ENCODE measurements at regions not wholly inside any gene's neighbourhood (a gene's known extent, or its start where the extent isn't known, plus 50 kb on each side); places are given as distances from the start of the nearest gene placed in this dataset.

DNA sequence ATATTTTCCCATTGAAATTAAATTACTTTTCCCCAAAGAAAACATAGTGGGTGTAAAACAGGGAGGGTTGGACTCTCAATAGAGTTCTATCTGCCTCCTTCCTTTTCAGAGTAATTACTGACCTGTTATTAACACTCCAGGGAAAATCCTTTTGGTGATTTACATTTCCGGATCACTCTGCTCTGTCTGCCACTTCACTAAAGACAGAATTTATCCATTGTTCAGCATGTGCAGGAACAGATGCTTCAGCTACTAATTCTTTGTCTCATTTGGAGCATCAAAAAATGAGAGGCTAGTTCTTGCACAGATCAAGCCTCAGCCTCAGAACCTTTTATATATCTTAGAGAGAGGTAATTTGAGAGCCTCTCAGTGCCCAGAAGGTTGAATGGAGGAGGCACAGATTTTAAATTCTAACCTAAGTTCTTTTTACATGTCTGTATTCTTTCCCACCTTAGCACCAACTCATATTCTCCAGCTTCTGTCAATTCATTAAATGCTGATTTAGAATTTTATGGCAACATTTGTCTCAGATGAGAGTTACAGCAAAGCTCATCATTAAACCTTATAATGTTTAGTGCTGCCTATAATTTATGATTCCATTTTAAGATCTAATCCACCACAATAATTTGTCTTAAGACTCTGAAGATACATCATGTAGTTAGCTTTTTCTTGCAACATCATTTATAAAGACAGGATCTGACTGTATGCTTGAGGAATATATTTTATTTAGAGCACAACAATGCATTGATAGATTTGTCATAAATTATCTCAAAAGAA is 1494.4 kb downstream of the STIM2 start:
- DNase-seq, result no peak

DNA sequence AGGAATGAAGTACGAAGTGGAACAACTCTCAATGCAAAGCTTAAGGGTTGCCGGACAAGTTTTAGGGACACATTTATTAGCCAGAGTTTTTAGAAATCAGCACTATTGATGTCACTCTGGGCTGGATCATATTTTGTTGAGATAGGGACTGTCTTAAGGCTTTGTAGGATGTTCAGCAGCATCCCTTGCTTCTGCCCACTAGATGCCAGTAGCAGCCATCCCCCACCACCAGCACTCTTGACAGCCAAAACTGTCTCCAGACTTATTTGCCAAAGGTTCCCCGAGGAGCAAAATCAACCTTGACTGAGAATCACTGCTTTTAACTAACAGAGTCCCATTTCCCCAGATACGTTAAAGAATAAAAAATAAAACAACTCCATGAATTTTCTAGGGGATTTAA is 1497.3 kb downstream of the STIM2 start:
- no peak for DNase-seq

DNA sequence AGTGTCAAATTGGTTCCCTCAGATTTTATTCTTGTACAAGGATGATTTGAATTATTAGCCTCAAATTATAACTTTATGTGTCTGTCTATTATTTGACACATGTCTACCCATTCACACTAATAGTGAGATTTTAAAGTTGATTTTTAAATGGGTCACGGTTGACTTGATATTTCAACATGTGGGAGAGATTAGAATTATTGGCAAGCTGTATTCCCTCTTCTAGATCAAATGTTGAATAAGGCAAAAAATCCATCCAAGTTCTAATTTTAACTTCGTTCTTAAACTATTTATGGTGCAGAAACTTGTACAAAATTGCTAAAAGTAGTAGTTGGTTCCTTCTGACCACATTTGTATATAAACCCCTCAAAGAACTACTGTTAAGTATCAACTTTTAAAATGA is 1498.0 kb downstream of the STIM2 start:
- no peak for DNase-seq

DNA sequence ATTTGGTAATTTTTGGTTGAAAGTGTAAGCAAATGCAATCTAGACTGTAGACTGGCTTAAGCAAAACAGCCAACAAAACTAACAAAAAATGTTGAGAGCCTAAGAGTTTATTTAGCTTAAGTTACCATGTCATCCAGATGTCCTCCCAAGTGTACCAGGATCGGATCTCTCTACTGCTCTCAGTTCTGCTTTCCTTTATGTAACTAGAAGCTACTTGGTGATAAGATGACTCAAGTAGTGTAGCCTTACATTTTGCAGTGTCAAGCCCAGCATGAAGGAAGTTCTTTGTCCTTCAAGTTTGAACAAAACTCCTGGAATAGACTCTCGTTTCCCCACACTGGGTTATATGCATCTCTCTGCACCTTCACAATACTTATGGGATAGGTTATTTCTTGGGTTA is 1500.0 kb downstream of the STIM2 start:
- no peak for DNase-seq

DNA sequence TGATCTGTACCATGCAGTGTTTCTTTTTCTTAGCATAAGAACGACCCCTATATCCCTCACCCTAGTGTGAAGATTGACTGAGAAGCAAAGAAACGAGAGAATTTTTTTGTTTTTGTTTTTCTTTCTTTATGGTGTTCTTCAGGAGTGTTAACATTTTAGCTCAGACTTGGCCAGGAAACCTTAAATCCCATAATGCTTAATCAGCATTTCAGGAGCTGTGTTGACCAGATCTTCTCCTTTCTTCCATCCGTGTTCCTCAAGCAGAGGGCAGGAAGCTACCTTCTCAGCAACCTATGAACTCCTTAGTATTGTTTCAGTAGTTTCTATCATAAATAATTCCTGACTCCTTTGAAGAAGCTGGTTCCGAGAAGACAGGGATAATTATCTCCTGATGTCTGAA is 1501.5 kb downstream of the STIM2 start:
- DNase-seq, result no peak

DNA sequence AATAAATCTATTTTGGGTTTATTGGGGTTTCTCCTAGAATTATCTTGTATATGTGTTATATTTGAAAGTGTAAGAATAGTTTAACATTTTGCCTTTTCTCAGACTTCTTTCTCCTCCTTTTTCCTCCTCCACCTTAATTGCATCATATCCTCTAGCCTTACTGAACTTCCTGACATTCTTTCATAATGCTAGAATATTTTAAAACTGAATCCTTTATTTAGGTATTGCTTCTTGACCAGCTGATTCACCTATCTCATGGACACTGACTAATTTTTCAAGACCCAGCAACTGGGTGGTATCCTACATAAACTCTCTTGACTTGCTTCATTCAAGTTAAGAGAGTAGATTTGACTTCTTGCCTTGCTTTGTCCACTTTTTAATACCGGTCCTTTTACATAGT is 1508.9 kb downstream of the STIM2 start:
- DNase-seq, result no peak

DNA sequence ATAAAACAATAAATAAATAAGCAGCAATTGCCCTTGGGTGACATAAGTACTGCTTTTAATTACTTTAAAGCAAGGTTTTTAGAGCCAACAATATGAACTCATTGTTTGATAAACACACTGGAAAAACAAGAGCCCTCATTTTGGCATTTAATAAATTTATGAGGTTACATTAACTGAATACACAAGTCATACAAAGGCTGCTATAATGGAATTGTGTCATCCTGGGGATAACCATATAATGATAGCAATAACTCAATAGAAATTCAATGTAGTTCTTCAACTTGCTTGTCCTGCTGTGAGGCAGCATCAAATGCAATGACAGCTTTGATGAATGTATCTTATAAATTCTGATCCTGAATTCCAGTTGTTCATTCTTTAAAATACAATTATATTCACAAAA is 1512.5 kb downstream of the STIM2 start:
- no peak for DNase-seq

DNA sequence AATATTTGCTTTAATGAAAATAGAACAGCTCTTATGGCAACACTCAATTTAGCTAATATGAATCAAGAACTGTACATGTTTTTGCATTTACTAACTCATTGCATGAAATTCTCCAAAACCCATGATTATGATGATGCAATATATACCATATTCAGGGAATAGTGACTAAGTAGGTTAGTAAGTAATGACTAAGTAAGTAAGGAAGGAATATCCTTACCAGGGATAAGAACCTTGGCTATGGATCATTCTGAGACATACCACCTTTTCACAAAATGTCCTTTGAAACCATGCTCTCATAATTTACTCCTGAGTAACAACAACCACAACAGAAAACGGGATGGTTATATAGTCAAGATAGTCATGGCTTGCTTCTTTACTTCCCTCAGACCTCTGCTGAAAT is 1513.0 kb downstream of the STIM2 start:
- no peak for DNase-seq

DNA sequence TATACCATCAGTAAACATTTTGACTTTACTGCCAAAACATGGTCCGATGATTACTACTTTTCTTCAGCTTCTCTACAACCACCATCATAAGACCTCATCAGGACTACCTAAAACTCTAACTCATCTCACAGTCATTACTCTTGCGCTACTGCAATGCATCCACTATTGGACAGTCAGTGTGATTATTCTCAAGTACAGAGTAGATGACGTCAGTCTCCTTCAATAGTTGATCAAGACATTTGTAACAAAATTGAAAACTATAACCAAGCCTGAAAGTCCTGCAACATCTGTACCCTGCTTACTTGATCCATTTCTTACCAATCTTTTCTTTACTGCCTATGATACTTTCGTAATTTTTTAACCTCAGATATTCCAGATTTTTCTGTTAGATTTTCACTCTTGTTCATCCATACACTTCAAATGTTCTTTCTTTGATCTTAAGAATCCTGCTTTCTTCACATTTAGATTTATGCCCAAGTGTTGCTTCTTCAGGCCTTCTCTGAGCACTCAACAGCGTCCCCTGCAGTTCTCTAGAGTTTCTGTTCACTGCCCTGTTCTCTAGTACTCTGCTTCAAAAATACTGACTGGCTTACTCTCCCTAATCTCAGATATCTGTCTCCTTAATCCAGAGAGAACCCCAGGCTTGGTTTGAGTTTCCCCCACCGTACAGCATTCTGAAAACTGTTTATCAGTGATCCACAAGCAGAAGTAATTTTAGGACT is 1517.6 kb downstream of the STIM2 start:
- DNase-seq, result no peak

DNA sequence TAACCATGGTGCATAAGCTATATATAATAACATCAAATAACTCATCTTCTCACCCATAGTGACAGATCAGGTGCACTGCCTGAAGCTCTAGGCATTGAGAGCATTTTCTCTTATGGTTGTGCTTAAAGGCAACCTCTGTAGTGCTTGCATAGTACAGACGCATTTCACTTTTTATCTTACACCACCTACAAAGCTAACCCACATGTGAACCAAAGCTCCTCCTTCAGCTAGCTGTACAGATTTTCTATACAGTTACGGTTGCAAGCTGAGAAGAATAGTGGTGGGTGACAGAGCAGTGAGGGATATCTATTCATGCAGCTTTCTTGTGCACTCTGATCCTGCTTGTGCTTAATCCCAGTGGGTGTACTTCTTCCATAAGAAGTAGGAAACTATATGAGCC is 1525.2 kb downstream of the STIM2 start:
- DNase-seq, result no peak

DNA sequence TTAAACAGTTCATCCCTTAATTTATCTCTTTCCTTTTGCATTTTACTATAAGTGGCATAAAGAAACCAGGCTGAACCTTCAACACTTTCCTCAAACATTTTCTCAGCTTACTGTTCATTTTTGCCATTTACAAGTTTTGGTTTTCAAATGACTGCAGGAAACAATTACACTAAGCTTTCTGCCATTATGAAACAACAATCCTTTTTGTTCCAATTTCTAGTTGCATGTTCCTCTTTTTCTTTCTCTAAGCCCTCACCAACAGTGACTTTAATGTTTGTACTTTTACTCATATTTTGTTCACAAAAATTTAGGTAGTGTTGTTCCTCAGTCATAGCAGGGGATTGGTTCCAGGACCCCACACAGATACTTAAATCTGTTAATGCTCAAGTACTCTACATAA is 1526.1 kb downstream of the STIM2 start:
- DNase-seq, result no peak

DNA sequence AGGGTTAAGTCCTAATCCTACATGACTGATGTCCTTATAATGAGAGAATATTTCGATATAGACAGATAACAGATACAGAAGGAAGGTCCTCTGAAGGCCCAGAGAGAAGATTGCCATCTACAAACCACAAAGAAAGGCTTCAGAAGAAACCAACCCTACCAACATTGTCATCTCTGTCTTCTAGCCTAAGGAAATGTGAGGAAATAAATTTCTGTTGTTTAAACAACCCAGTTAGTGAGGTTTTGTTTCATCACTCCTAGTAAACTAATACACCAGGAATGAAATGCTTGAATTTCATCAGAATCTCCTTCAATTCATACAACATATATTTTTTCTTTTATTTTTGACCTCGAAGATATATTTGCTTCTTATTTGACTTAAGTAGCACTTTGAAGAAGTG is 1527.8 kb downstream of the STIM2 start:
- no peak for DNase-seq

DNA sequence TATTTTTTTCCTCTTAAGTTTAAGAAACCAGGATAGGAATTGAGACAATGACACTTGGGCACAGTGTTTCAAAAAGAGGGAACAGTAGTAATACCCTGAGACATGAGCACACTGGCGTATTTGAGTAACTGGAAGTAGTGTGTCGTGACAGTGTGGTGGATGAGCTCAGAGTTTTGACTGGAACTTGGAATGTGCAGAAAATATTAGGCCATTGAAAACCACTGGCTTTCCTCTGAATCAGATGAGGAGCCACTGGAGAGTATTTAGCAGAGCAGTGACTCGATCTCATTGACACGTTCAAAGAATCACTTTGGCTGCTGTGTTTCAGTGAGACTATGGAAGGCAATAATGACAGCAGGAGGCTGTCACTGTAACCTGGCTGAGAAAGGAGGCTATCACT is 1531.2 kb downstream of the STIM2 start:
- DNase-seq, result no peak

DNA sequence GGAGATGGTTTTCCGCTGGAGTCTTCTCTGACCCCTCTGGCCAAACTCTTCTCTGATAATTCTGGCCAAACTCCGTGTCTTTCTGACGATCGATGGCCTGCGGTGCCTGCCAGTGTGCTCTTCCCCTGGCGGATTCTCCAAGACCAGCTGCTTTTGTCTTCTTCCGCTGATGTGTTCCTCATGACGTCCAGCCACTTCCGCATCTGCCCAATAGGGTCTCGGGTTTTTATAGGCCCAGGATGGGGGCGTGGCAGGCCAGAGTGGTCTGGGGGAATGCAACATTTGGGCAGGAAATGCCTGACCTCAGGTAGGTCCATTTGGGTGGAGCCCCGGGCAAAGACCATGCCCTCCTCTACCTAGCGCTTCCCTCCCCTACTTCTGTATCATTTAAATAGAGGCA is 1542.1 kb downstream of the STIM2 start:
- DNase-seq, result no peak

DNA sequence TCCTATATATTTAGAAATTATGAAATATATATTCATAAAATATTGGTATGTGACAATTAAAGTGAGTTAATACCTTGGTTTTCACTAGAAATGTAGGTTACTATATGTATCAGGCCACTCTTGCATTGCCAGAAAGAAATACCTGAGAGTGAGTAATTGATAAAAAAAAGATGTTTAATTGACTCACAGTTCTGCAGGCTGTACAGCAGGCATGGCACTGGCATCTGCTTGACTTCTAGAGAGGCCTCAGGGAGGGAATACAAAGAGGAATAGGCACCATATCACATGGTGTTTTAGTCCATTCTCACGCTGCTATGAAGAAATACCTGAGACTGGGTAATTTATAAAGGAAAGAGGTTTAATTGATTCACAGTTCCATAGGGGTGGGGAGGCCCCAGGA is 1560.6 kb downstream of the STIM2 start:
- DNase-seq, result no peak

DNA sequence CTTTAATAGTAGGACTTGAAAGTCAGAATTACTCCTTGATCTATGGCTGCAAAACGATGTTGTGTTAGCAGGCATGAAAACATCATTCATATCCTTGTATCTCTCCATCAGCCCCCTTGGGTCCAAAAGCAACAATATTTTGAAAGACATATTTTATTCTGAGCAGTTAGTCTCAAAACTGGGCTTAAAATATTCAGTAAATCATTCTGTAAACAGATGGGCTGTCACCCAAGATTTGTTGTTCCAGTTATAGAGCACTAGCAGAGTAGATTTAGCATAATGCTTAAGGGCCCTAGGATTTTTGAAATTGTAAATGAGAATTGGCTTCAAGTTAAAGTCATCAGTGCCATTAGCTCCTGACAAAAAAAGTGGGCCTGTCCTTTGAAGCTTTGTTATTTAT is 1565.6 kb downstream of the STIM2 start:
- no peak for DNase-seq

DNA sequence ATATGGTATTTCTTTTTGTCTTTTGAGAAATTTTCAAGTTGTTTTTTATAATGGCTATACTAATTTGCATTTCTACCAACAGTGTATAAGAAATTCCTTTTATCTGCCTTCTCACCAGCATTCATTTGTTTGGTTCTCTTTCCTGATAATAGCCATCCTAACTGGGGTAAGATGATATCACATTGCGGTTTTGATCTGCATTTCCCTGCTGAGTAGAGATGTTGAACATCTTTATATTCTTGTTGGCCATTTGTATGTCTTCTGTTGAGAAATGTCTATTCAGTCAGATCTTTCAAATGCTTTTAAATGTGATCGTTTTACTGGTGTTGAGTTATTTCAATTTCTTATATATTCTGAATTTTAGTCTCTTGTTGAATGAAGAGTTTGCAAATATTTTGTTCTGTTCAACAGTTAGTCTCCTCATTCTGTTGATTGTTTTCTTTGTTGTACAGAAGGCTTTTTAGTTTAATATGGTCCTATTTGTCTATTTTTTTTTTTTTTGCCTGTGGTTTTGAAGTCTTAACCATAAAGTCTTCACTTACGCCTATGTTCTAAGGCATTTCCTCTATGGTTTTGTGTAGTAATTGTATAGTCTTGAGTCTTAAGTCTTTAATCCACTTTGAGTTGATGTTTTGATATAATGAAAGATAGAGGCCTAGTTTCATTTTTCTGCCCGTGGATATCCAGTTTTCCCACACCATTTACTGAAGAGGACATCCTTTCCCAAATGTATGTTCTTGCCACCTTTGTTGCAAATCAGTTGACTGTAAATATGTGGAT is 1566.9 kb downstream of the STIM2 start:
- DNase-seq, result no peak

DNA sequence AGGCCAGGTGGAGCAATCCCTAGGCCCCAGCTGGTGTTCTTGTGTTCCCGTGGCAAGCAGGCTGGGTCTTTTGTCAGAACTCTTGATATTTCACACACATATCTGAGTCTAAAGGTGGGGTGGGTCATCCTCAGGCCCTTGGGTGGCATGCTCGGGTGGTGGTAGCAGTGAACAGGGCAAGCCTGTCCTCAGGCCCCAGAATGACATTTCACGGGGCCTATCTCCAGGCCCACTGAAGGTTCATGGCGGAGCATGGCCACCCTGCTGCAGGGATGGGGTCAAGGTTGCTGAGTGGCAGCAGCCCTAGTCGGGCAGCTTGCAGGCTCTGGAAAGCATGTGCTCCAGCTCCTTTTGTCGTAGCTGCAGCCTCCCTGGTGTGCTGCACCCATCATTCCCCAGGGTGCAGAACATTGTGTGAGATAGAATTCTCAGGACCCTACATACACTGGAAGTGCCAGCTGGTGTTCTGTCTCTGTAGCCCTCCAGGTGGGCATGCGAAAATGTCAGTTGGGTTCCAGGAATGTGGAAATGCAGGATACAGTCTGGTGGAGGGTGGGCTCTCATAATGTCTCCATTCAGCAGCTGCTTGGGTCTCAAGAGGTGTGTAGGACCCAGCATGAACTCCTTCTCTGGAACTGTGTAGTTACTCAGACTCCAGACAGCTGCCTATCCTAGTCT is 1571.8 kb downstream of the STIM2 start:
- DNase-seq, result no peak

DNA sequence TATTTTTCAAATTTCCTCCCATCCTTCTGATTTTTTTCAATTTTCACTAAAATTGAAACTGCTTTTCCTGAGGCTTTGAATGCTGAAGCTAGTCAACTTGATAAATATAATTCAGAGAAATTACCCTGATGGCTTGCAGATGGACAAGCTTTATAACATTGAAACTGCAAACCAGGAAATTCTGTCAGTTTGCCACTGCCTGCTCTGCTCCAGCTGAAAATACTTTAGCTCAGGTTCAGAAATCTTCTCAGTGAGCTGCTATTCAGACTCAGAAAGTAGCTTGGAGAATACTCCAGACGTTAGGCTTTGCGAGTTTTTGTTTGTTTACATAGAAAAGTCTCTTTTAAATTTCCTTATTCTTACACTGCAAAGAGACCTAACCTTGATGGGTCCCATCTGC is 1574.7 kb downstream of the STIM2 start:
- no peak for DNase-seq

DNA sequence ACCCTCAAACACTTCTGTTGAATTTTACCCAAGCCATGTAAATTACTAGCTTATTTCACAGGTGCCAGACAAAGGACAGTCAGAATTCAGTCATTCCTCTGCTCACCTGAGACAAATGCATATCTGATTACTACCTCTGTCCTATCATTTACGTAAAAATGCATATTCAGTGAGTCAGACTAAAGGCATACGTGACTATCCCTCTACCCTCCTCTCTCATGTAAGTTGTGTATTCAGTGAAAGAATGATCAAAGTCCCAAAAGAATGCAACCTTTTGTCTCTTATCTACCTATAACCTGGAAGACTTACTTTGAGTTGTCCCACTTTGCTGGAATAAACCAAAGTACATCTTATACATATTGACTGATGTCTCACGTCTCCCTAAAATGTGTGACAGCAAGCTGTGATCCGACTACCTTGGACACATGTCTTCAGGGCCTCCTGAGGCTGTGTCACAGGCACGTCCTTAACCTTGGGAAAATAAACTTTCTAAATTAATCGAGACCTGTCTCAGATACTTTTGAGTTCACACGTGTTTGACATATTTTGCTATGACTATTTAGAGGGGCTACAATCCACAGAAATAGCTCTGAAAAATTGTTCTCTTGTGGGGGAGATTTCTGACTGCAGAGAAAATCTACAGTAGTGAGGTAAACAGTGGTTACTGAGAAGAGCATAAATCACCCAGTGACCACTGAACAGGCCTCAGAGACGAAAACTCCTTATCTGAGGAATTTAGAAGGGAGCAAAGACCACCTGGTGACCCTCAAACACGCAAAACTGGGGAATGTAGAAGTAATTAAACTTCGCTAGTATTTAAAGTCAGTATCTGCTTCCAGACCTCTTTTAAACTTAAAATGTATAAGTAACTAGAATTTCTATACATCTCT is 1575.8 kb downstream of the STIM2 start:
- no peak for DNase-seq

DNA sequence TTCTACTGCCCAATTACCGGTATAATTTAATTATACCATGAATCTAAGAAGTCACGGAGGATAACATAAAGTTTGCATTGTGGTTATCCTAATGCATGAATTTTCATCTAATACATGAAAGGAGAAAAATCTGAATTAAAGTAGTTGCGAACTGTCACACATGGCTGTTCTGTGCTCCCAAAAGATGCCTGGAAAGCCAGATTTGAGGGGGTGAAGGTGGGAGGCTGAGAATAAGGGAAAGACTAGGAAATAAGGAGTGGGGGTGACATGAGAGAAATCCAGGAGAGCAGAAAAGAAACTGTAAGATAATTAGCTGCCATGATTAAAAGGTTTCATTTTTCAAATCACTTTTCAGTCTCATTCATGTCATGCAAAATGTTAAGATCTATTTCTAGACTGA is 1582.7 kb downstream of the STIM2 start:
- DNase-seq, result no peak

DNA sequence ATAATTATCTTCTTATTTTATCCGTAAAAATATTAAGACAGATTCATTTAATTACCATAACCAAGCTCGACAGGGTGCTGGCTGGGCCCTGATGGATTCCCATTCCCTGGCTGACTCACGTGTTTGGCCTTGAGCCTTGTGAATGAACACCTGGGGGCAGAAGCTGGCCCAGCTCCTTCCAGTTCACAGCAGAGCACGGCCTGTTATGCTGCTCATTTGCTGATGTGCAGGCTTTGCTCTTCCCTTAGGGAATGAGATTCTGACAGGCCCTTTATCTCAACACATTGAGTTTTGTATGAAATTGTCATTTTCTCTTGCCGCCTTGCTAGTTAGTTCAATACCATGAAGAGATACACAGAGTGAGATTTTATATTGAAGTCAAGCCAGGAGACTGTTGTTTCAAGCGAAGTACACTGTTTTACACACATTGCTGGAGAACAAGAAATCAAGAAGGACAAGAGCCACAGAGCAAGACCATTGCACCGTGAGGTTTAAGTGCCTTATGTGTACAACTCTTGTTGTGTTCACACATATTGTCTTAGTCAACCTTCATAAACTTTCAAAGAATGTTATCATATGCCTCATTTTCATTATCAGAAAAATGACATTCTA is 1583.3 kb downstream of the STIM2 start:
- no peak for DNase-seq
